ENCODE measurements at regions not wholly inside any gene's neighbourhood (a gene's known extent, or its start where the extent isn't known, plus 50 kb on each side); places are given as distances from the start of the nearest gene placed in this dataset.

GRCh38 chr9:103430469-103430868 is 435.3 kb downstream of the CYLC2 start:
- TF ChIP-seq CTCF (IDR thresholded peaks at IDR 0.05 in 4 of 5, conservative IDR thresholded peaks at IDR 0.05 in 1 of 5): no peak
- no peak for TF ChIP-seq POLR2A (IDR thresholded peaks at IDR 0.05)
